ENCODE measurements at regions not wholly inside any gene's neighbourhood (a gene's known extent, or its start where the extent isn't known, plus 50 kb on each side); places are given as distances from the start of the nearest gene placed in this dataset.

DNA sequence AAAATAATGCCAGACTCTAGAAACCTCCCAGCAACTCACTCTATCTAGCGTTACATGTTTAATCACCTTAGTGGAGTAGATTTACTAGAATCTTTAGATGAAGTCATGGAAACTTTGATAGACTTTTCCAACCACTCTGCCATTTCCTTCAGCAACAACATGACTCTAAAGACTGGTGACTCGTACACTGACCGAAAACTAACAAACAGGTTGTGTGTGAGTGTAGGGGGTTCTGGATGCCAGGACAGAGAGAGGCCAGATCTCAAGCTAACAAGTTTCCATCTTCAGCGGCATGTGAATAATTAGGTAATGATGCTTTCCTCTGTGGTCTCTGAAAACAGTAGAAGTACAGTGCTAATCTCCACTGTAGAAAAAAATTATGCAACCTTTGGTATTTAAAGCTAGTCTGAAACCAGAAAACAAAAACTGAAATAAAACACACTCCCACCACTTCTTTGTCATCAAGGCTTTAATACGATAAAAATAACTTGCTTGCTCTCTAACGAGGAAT lies 286.4 kb downstream of the PRDM5 start:
- no peaks in the 10 kb centered on the region for H3K36me3 ChIP-seq (ENCODE audit: control insufficient read depth in 2 of 2, insufficient read depth in 2 of 2, low read length in 1 of 2)
- no peaks in the 10 kb centered on the region for H3K27me3 ChIP-seq (ENCODE audit: control insufficient read depth in 2 of 2, insufficient read depth in 1 of 2, low read length in 1 of 2)
- no peak overlapping the region for H3K27ac ChIP-seq (ENCODE audit: low read depth in 1 of 2, low read length in 1 of 2)
- 96% methylated on average over 6 of the region's 6 CpGs for WGBS
- H3K4me3 ChIP-seq (ENCODE audit: low read length in 2 of 2): no peak overlapping the region
- no peaks in the 10 kb centered on the region for H3K4me1 ChIP-seq (ENCODE audit: control insufficient read depth in 2 of 2, insufficient read depth in 2 of 2, low read length in 2 of 2)
- no peak for DNase-seq (ENCODE audit: low read depth in 6 of 9, low spot score in 9 of 9)
- H3K9me3 ChIP-seq (ENCODE audit: control insufficient read depth in 2 of 2, insufficient read depth in 1 of 2, low read length in 1 of 2): no peaks in the 10 kb centered on the region

- DNase-seq (ENCODE audit: low read depth in 6 of 9, low spot score in 9 of 9): no peak
- Histone ChIP-seq H3K4me1 (ENCODE audit: control insufficient read depth in 2 of 2, insufficient read depth in 2 of 2, low read length in 2 of 2) (no peaks in the 10 kb centered on the region), H3K9me3 (ENCODE audit: control insufficient read depth in 2 of 2, insufficient read depth in 1 of 2, low read length in 1 of 2) (no peaks in the 10 kb centered on the region), H3K4me3 (ENCODE audit: low read length in 2 of 2) (no peak overlapping the region), H3K27ac (ENCODE audit: low read depth in 1 of 2, low read length in 1 of 2) (no peak overlapping the region), H3K27me3 (ENCODE audit: control insufficient read depth in 2 of 2, insufficient read depth in 1 of 2, low read length in 1 of 2) (no peaks in the 10 kb centered on the region), H3K36me3 (ENCODE audit: control insufficient read depth in 2 of 2, insufficient read depth in 2 of 2, low read length in 1 of 2) (no peaks in the 10 kb centered on the region)
Measured at GRCh38 chr4:120633810-120634209, 288.7 kb downstream of the PRDM5 start.

GRCh38 chr4:120630427-120630826 lies 292.1 kb downstream of the PRDM5 start:
- WGBS: 95% methylated on average over 1 of the region's 1 CpG
- H3K9me3 ChIP-seq (ENCODE audit: control insufficient read depth in 2 of 2, insufficient read depth in 1 of 2, low read length in 1 of 2): no peaks in the 10 kb centered on the region
- H3K36me3 ChIP-seq (ENCODE audit: control insufficient read depth in 2 of 2, insufficient read depth in 2 of 2, low read length in 1 of 2): no peaks in the 10 kb centered on the region

DNA sequence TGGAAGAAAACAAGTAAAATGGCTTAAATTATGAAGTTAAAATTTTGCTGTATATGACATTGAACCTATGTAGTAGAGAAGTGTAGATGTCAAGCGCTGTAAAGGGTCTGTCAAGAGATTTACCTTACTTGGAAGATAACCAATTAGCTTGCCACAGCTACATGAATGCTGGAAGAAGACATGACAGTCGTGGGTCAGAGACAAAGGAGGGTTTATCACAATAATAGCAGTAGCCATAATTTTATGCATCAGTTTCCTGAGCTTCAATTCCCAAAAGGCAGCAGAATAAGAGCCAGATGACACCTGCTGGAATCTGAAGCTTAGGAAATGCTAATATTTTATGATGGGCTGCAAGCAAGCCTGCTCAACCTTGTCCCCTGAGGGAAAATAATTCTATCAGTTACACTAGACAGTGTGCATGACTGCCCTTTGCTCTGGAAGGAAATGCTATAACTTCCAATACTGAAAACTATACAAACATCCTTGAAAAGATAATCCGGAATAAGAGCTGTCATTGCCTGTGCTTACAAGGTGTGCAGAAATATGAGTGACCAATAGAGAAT lies 292.9 kb downstream of the PRDM5 start:
- 74% methylated on average over 3 of the region's 3 CpGs for WGBS
- no peaks in the 10 kb centered on the region for H3K27me3 ChIP-seq (ENCODE audit: control insufficient read depth in 2 of 2, insufficient read depth in 1 of 2, low read length in 1 of 2)
- no peaks in the 10 kb centered on the region for H3K4me1 ChIP-seq (ENCODE audit: control insufficient read depth in 2 of 2, insufficient read depth in 2 of 2, low read length in 2 of 2)

More at GRCh38 chr4:120630427-120630826, 292.1 kb downstream of the PRDM5 start:
- H3K27ac ChIP-seq (ENCODE audit: low read depth in 1 of 2, low read length in 1 of 2): no peak overlapping the region
- no peaks in the 10 kb centered on the region for H3K4me1 ChIP-seq (ENCODE audit: control insufficient read depth in 2 of 2, insufficient read depth in 2 of 2, low read length in 2 of 2)
- H3K4me3 ChIP-seq (ENCODE audit: low read length in 2 of 2): no peak overlapping the region
- no peaks in the 10 kb centered on the region for H3K27me3 ChIP-seq (ENCODE audit: control insufficient read depth in 2 of 2, insufficient read depth in 1 of 2, low read length in 1 of 2)
- DNase-seq (ENCODE audit: low read depth in 6 of 9, low spot score in 9 of 9): no peak

DNA sequence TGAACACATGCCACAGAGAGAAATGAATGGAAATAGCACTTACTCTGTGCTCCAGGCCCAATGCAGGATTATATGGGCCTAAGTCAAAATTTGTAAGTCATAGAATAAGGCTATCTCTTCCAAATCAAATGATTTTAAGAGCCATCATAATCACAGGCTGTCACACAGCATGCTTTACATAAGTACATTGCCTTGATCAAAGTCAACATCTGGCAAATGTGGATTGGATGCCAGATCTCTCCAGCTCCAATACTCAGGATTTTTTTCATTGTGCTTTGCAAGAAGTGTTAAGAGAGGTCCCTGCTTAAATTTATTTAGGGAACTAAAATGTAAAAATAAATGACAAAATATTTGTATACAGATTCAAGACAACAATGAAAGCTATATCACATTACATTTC lies 299.9 kb downstream of the PRDM5 start:
- no peak overlapping the region for H3K4me3 ChIP-seq (ENCODE audit: low read length in 2 of 2)
- DNase-seq (ENCODE audit: low read depth in 6 of 9, low spot score in 9 of 9): no peak
- no peaks in the 10 kb centered on the region for H3K36me3 ChIP-seq (ENCODE audit: control insufficient read depth in 2 of 2, insufficient read depth in 2 of 2, low read length in 1 of 2)
- H3K9me3 ChIP-seq (ENCODE audit: control insufficient read depth in 2 of 2, insufficient read depth in 1 of 2, low read length in 1 of 2): no peaks in the 10 kb centered on the region
- H3K27me3 ChIP-seq (ENCODE audit: control insufficient read depth in 2 of 2, insufficient read depth in 1 of 2, low read length in 1 of 2): no peaks in the 10 kb centered on the region
- no peaks in the 10 kb centered on the region for H3K4me1 ChIP-seq (ENCODE audit: control insufficient read depth in 2 of 2, insufficient read depth in 2 of 2, low read length in 2 of 2)
- no peak overlapping the region for H3K27ac ChIP-seq (ENCODE audit: low read depth in 1 of 2, low read length in 1 of 2)

More for the DNA sequence above, 292.9 kb downstream of the PRDM5 start:
- H3K36me3 ChIP-seq (ENCODE audit: control insufficient read depth in 2 of 2, insufficient read depth in 2 of 2, low read length in 1 of 2): no peaks in the 10 kb centered on the region
- DNase-seq (ENCODE audit: low read depth in 6 of 9, low spot score in 9 of 9): no peak
- H3K27ac ChIP-seq (ENCODE audit: low read depth in 1 of 2, low read length in 1 of 2): no peak overlapping the region
- no peak overlapping the region for H3K4me3 ChIP-seq (ENCODE audit: low read length in 2 of 2)
- no peaks in the 10 kb centered on the region for H3K9me3 ChIP-seq (ENCODE audit: control insufficient read depth in 2 of 2, insufficient read depth in 1 of 2, low read length in 1 of 2)

- Histone ChIP-seq H3K36me3 (ENCODE audit: control insufficient read depth in 2 of 2, insufficient read depth in 2 of 2, low read length in 1 of 2) (no peaks in the 10 kb centered on the region), H3K27me3 (ENCODE audit: control insufficient read depth in 2 of 2, insufficient read depth in 1 of 2, low read length in 1 of 2) (no peaks in the 10 kb centered on the region), H3K27ac (ENCODE audit: low read depth in 1 of 2, low read length in 1 of 2) (no peak overlapping the region), H3K4me3 (ENCODE audit: low read length in 2 of 2) (no peak overlapping the region), H3K4me1 (ENCODE audit: control insufficient read depth in 2 of 2, insufficient read depth in 2 of 2, low read length in 2 of 2) (no peaks in the 10 kb centered on the region), H3K9me3 (ENCODE audit: control insufficient read depth in 2 of 2, insufficient read depth in 1 of 2, low read length in 1 of 2) (no peaks in the 10 kb centered on the region)
- no peak for DNase-seq (ENCODE audit: low read depth in 6 of 9, low spot score in 9 of 9)
Measured at GRCh38 chr4:120617171-120617570, 305.4 kb downstream of the PRDM5 start.

DNA sequence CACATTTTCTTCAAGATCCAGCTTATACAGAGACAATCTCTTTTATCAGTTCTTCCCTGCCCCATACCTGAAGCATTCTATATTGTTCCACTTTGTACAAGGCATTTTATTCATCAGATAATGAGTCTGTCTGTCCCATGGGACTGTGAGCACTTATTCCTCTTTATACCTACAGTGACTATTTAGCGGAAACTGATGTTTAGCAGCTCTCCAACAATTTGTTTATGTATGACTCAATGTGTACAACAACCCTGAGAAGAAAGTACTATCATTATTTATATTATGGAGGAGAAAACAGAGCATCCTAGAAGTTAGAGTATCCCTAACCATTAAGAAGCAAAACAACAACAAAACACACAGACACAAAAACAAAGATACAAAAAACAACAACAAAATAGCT lies 306.5 kb downstream of the PRDM5 start:
- H3K27me3 ChIP-seq (ENCODE audit: control insufficient read depth in 2 of 2, insufficient read depth in 1 of 2, low read length in 1 of 2): no peaks in the 10 kb centered on the region
- H3K4me3 ChIP-seq (ENCODE audit: low read length in 2 of 2): no peak overlapping the region
- no peaks in the 10 kb centered on the region for H3K4me1 ChIP-seq (ENCODE audit: control insufficient read depth in 2 of 2, insufficient read depth in 2 of 2, low read length in 2 of 2)
- H3K36me3 ChIP-seq (ENCODE audit: control insufficient read depth in 2 of 2, insufficient read depth in 2 of 2, low read length in 1 of 2): no peaks in the 10 kb centered on the region
- DNase-seq (ENCODE audit: low read depth in 6 of 9, low spot score in 9 of 9): no peak
- 93% methylated on average over 1 of the region's 1 CpG for WGBS
- no peak overlapping the region for H3K27ac ChIP-seq (ENCODE audit: low read depth in 1 of 2, low read length in 1 of 2)
- no peaks in the 10 kb centered on the region for H3K9me3 ChIP-seq (ENCODE audit: control insufficient read depth in 2 of 2, insufficient read depth in 1 of 2, low read length in 1 of 2)

DNA sequence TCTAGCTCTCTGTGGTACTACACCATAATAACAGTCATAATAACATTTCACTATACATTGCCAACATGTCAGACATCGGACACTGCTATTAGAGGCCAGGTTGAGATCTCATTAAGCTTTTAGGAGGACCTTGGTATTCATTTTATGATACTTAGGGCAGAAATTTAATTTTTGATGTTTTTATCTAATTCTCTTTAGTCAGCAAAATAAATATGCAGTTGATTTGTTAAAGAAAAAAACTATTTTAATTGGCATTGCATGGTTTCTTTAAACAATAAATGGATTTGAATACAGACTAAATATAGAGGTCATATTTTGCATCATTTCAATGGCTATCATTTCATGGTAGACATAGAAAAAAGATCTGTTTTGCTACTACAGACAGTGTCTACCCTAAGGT lies 308.7 kb downstream of the PRDM5 start:
- Histone ChIP-seq H3K36me3 (ENCODE audit: control insufficient read depth in 2 of 2, insufficient read depth in 2 of 2, low read length in 1 of 2) (no peaks in the 10 kb centered on the region), H3K4me3 (ENCODE audit: low read length in 2 of 2) (no peak overlapping the region), H3K27me3 (ENCODE audit: control insufficient read depth in 2 of 2, insufficient read depth in 1 of 2, low read length in 1 of 2) (no peaks in the 10 kb centered on the region), H3K4me1 (ENCODE audit: control insufficient read depth in 2 of 2, insufficient read depth in 2 of 2, low read length in 2 of 2) (no peaks in the 10 kb centered on the region), H3K27ac (ENCODE audit: low read depth in 1 of 2, low read length in 1 of 2) (no peak overlapping the region), H3K9me3 (ENCODE audit: control insufficient read depth in 2 of 2, insufficient read depth in 1 of 2, low read length in 1 of 2) (no peaks in the 10 kb centered on the region)
- 96% methylated on average over 1 of the region's 1 CpG for WGBS
- no peak for DNase-seq (ENCODE audit: low read depth in 6 of 9, low spot score in 9 of 9)

- H3K36me3 ChIP-seq (ENCODE audit: control insufficient read depth in 2 of 2, insufficient read depth in 2 of 2, low read length in 1 of 2): no peaks in the 10 kb centered on the region
- no peaks in the 10 kb centered on the region for H3K4me1 ChIP-seq (ENCODE audit: control insufficient read depth in 2 of 2, insufficient read depth in 2 of 2, low read length in 2 of 2)
- 86% methylated on average over 1 of the region's 1 CpG for WGBS
- no peaks in the 10 kb centered on the region for H3K27me3 ChIP-seq (ENCODE audit: control insufficient read depth in 2 of 2, insufficient read depth in 1 of 2, low read length in 1 of 2)
- H3K27ac ChIP-seq (ENCODE audit: low read depth in 1 of 2, low read length in 1 of 2): no peak overlapping the region
- H3K9me3 ChIP-seq (ENCODE audit: control insufficient read depth in 2 of 2, insufficient read depth in 1 of 2, low read length in 1 of 2): no peaks in the 10 kb centered on the region
- H3K4me3 ChIP-seq (ENCODE audit: low read length in 2 of 2): no peak overlapping the region
- DNase-seq (ENCODE audit: low read depth in 6 of 9, low spot score in 9 of 9): no peak
Measured at GRCh38 chr4:120611092-120611491, 311.4 kb downstream of the PRDM5 start.

GRCh38 chr4:120591038-120591437 lies 331.5 kb downstream of the PRDM5 start:
- Histone ChIP-seq H3K4me1 (ENCODE audit: control insufficient read depth in 2 of 2, insufficient read depth in 2 of 2, low read length in 2 of 2) (no peaks in the 10 kb centered on the region), H3K4me3 (ENCODE audit: low read length in 2 of 2) (no peak overlapping the region), H3K27me3 (ENCODE audit: control insufficient read depth in 2 of 2, insufficient read depth in 1 of 2, low read length in 1 of 2) (no peaks in the 10 kb centered on the region), H3K27ac (ENCODE audit: low read depth in 1 of 2, low read length in 1 of 2) (no peak overlapping the region), H3K36me3 (ENCODE audit: control insufficient read depth in 2 of 2, insufficient read depth in 2 of 2, low read length in 1 of 2) (no peaks in the 10 kb centered on the region), H3K9me3 (ENCODE audit: control insufficient read depth in 2 of 2, insufficient read depth in 1 of 2, low read length in 1 of 2) (no peaks in the 10 kb centered on the region)
- DNase-seq (ENCODE audit: low read depth in 6 of 9, low spot score in 9 of 9): no peak
- 40% methylated on average over 2 of the region's 2 CpGs for WGBS
